ENCODE measurements at regions not wholly inside any gene's neighbourhood (a gene's known extent, or its start where the extent isn't known, plus 50 kb on each side); places are given as distances from the start of the nearest gene placed in this dataset.
"Not testable (repeated sequence)": the region's sequence is repeated elsewhere in the genome, so short reads cannot be mapped to it uniquely, and the experiment has no call there.

DNA sequence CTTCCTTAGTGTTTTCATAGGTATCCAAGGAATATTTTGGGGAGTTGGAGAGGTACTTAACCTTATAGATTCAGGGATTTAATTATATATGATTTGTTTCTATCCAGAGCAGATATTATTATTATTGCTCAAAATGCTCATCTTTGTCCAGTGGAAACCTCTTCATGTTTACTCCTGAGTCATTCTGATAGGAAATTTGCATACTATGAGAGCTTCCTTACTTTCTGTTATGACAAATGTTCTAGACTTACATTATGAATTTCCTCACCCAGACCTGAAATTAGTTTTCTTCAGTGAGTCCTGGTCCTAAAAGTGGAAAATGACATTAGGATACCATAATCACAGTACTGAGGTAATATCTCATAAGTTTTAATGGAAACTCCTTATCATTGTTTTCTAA lies 57.5 kb upstream of the PLPPR5 start:
- TF ChIP-seq, protein P1, sequence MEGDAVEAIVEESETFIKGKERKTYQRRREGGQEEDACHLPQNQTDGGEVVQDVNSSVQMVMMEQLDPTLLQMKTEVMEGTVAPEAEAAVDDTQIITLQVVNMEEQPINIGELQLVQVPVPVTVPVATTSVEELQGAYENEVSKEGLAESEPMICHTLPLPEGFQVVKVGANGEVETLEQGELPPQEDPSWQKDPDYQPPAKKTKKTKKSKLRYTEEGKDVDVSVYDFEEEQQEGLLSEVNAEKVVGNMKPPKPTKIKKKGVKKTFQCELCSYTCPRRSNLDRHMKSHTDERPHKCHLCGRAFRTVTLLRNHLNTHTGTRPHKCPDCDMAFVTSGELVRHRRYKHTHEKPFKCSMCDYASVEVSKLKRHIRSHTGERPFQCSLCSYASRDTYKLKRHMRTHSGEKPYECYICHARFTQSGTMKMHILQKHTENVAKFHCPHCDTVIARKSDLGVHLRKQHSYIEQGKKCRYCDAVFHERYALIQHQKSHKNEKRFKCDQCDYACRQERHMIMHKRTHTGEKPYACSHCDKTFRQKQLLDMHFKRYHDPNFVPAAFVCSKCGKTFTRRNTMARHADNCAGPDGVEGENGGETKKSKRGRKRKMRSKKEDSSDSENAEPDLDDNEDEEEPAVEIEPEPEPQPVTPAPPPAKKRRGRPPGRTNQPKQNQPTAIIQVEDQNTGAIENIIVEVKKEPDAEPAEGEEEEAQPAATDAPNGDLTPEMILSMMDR (IDR thresholded peaks at IDR 0.05; ENCODE audit: insufficient read depth, low read length, poor library complexity, severe bottlenecking), result no peak
- Histone ChIP-seq H3K4me3 (ENCODE audit: low read depth, low read length) (no peak overlapping the region), H3K36me3 (ENCODE audit: control insufficient read depth, insufficient read depth, low read length) (no peaks in the 10 kb centered on the region), H3K27me3 (ENCODE audit: control insufficient read depth, insufficient read depth, low read length) (no peaks in the 10 kb centered on the region)
- DNase-seq (ENCODE audit: low read depth), result no peak

DNA sequence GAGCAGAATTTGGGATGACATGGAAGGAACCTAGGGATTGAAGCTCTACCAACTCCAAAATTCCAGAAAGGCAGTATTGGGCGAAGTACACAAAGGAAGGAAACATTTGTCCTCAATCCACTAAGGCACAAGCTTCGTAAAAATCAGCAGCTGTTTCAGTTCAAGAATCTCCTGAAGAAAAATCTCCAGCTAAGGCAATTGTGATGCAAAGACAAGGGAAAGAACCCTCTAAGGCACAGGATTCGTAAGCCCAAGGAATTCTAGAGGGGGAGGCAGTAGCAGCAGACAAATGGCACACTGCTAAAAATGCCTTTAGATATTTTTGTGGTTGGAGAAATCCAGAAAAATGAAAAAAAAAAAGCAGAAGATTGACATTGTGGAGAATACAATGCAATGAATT lies 64.5 kb upstream of the PLPPR5 start:
- Histone ChIP-seq H3K36me3 (ENCODE audit: control insufficient read depth, insufficient read depth, low read length) (no peaks in the 10 kb centered on the region), H3K4me3 (ENCODE audit: low read depth, low read length) (no peak overlapping the region), H3K27me3 (ENCODE audit: control insufficient read depth, insufficient read depth, low read length) (no peaks in the 10 kb centered on the region)
- TF ChIP-seq, protein P1 (IDR thresholded peaks at IDR 0.05; ENCODE audit: insufficient read depth, low read length, poor library complexity, severe bottlenecking), result no peak
- DNase-seq (ENCODE audit: low read depth), result no peak

DNA sequence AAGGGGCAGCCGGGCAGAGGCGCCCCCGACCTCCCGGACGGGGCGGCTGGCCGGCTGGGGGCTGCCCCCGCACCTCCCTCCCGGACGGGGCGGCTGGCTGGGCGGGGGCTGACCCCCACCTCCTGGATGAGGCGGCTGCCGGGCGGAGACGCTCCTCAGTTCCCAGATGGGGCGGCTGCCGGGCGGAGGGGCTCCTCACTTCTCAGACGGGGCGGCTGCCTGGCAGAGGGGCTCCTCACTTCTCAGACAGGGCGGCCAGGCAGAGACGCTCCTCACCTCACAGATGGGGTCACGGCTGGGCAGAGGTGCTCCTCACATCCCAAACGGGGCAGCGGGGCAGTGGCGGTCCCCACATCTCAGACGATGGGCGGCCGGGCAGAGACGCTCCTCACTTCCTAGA lies 73.9 kb upstream of the PLPPR5 start:
- H3K27me3 ChIP-seq (ENCODE audit: control insufficient read depth, insufficient read depth, low read length); DNase-seq (ENCODE audit: low read depth); H3K36me3 ChIP-seq (ENCODE audit: control insufficient read depth, insufficient read depth, low read length); H3K4me3 ChIP-seq (ENCODE audit: low read depth, low read length): not testable (repeated sequence)

DNA sequence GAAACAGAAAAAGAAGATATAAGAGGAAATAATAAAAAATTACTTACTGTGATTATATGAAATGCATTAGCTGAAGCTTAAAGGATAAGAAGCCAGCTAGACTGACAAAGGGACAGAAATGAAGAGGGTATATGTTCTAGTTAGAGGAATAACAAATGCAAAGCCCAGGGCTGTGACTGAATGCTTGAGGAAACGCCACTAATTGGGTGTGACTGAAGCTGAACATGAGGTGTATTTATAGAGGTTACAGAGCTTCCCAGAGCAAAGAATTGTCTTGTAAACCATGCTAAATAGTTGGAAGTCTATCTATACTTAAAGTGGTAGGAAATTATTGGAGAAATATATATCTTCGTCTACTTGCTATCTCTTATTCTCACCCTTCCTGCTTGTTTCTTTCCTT lies 77.7 kb upstream of the PLPPR5 start:
- no peak for DNase-seq (ENCODE audit: low read depth)
- no peaks in the 10 kb centered on the region for H3K27me3 ChIP-seq (ENCODE audit: control insufficient read depth, insufficient read depth, low read length)
- H3K4me3 ChIP-seq (ENCODE audit: low read depth, low read length), result no peak overlapping the region
- no peaks in the 10 kb centered on the region for H3K36me3 ChIP-seq (ENCODE audit: control insufficient read depth, insufficient read depth, low read length)
- TF ChIP-seq, protein P1 (IDR thresholded peaks at IDR 0.05; ENCODE audit: insufficient read depth, low read length, poor library complexity, severe bottlenecking), result no peak

GRCh38 chr1:99083338-99083737 lies 78.7 kb upstream of the PLPPR5 start:
- no peak for DNase-seq (ENCODE audit: low read depth)
- TF ChIP-seq, protein P1 (IDR thresholded peaks at IDR 0.05; ENCODE audit: insufficient read depth, low read length, poor library complexity, severe bottlenecking), result no peak
- no peak overlapping the region for H3K4me3 ChIP-seq (ENCODE audit: low read depth, low read length)
- H3K27me3 ChIP-seq (ENCODE audit: control insufficient read depth, insufficient read depth, low read length), result no peaks in the 10 kb centered on the region
- H3K36me3 ChIP-seq (ENCODE audit: control insufficient read depth, insufficient read depth, low read length), result no peaks in the 10 kb centered on the region

DNA sequence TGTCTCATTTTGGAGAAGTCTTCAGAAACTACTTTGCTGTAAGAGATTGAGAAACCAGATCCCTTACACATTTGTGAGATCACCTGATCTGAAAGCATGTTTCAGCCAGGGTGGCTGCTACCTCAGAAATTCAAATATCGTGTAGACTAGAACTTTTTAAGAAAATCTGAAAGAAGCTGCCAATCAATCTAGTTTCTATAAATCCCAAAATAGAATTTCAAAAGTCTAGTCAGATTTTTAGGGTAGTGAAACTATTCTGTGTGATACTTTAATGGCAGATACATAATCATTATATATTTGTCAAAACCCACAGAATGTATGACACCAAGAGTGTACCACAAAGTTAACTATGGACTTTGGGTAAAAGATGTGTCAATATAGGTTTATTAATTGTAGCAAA lies 79.9 kb upstream of the PLPPR5 start:
- no peak overlapping the region for H3K4me3 ChIP-seq (ENCODE audit: low read depth, low read length)
- TF ChIP-seq, protein P1 (IDR thresholded peaks at IDR 0.05; ENCODE audit: insufficient read depth, low read length, poor library complexity, severe bottlenecking), result no peak
- DNase-seq (ENCODE audit: low read depth), result no peak
- no peaks in the 10 kb centered on the region for H3K27me3 ChIP-seq (ENCODE audit: control insufficient read depth, insufficient read depth, low read length)
- H3K36me3 ChIP-seq (ENCODE audit: control insufficient read depth, insufficient read depth, low read length), result no peaks in the 10 kb centered on the region
